Heart left ventricle (tissue), 16 donors: ENCODE measurements at regions not wholly inside any gene's neighbourhood (a gene's known extent, or its start where the extent isn't known, plus 50 kb on each side); places are given as distances from the start of the nearest gene placed in this dataset.
A peak's percentile ranks its signal among the peaks of the same experiment; 100 is the strongest.
"Not testable (repeated sequence)": the region's sequence is repeated elsewhere in the genome, so short reads cannot be mapped to it uniquely, and the experiment has no call there.

Source experiments
- ATAC-seq, 4 donors: fragments of 200-7000 bp; cut with Tn5 transposase; one replicate each; pipeline ENCODE4 v1.9.1; 2020 to 2022; ENCODE audit warnings: moderate library complexity in 4 of 4, mild to moderate bottlenecking in 3 of 4, moderate number of reproducible peaks in 1 of 4
- DNase-seq, 5 donors: peaks; one replicate each; pipeline ENCODE4 v3.0.0-alpha.2; 2020
- H3K27ac ChIP-seq, 12 donors: fragments of 200-600 bp; sonication (generic) in 4 of 12; one replicate each; pipeline versions ENCODE4 v1.5.0 to v1.8.0; 2016 to 2022; ENCODE audit warnings: mild to moderate bottlenecking in 2 of 12
- H3K27me3 ChIP-seq, 9 donors: fragments of 200-600 bp; sonication (generic) in 2 of 9; one replicate each; pipeline versions ENCODE4 v1.5.1 to v1.8.0; 2016 to 2022; ENCODE audit warnings: mild to moderate bottlenecking in 3 of 9
- H3K36me3 ChIP-seq, 9 donors: fragments of 200-600 bp; sonication (generic) in 2 of 9; one replicate each; pipeline versions ENCODE4 v1.5.0 to v1.8.0; 2018 to 2022; ENCODE audit warnings: mild to moderate bottlenecking in 2 of 9
- H3K4me1 ChIP-seq, 12 donors: fragments of 200-600 bp; sonication (generic) in 4 of 12; one replicate each; pipeline versions ENCODE4 v1.5.0 to v1.8.0; 2016 to 2022; ENCODE audit warnings: mild to moderate bottlenecking in 3 of 12
- H3K4me3 ChIP-seq, 12 donors: fragments of 200-600 bp; sonication (generic) in 4 of 12; one replicate each; pipeline versions ENCODE4 v1.5.0 to v1.8.0; 2017 to 2022; ENCODE audit warnings: mild to moderate bottlenecking in 9 of 12, moderate library complexity in 4 of 12
- H3K9me3 ChIP-seq, 12 donors: fragments of 200-600 bp; sonication (generic) in 4 of 12; one replicate each; pipeline versions ENCODE4 v1.5.0 to v1.8.0; 2016 to 2022; ENCODE audit warnings: mild to moderate bottlenecking in 1 of 12
- POLR2A ChIP-seq, 2 donors: fragments of 450-650 bp; IDR thresholded peaks; one replicate each; pipeline ENCODE4 v1.6.1; 2017; ENCODE audit warnings: antibody characterized with exemption in 2 of 2, mild to moderate bottlenecking in 2 of 2, moderate library complexity in 2 of 2
- WGBS, 4 donors: extraction: QIAGEN DNeasy Blood & Tissue Kit in 2 of 4; methylation state at CpG; one replicate each; pipeline versions ENCODE4 v1.1.5 to v1.1.7; 2013 to 2018; 5-methylcytosine and 5-hydroxymethylcytosine counted together
- intact Hi-C, 10 donors: fragments of 100-400 bp; cut with DNase I; formaldehyde crosslinking; loops; one replicate each; pipeline versions ENCODE4 v1.11.1 to v1.14.2; 2022
- TF ChIP-seq, protein P1 (sequence below), 12 donors: fragments of 200-600 bp; sonication (generic) in 4 of 12; IDR thresholded peaks; one replicate each; pipeline versions ENCODE4 v1.5.0 to v1.8.0; 2018 to 2022; ENCODE audit warnings: antibody characterized with exemption in 12 of 12, mild to moderate bottlenecking in 5 of 12
- donor health status: ischemic (EF 13 %, LVEDD 7.1; RV severe dilation, severe dysfunction).
- donor health status: healthy with polysubstance abuse.
- donor health status: DM: no; HTN: yes; CAD: no.
- donor health status: DM: no; HTN: no; CAD: no.
- donor health status: ischemic (EF 25% LVEDD 6.9; RV normal size, moderate dysfunction).
- donor health status: ischemic (EF 25% LVEDD 5.7; RV mildly dilated, moderate dysfunction).
- donor health status: healthy.
- donor health status: DM: yes; HTN: yes; CAD: no.
- donor health status: ischemic (EF 35%, LVEDD 5.7; RV mildly dilated, moderate dysfunction).
- donor health status: nonischemic (EF 11% LVEDD 7.7; RV severe dilation, severe dysfunction).
- donor health status: DM: yes; HTN: yes; CAD: no.
- donor health status: PGD.
- donor health status: ischemic (EF 29% LVEDD 5.4; RV normal size, mild dysfunction).
- donor health status: nonischemic (EF 23%, LVEDD 6.1; RV moderate dilation, normal function).

DNA sequence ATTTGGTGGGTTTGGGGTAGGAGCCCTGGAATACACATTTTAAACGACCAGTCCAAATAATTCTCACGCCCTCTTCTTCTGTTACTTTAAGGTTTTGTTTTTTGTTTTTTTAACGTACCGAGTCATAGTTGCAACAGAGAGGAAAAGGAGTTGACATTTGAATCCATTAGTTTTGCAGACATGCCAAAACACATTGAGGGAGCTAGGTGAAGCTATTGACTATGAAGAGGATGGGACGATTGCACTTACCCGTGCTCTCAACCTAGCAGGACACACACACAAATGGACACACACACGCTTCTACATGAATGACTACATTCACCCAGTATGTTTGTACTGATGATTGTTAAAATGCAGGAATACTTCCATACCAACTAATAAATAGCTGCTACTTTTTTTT lies 54.3 kb upstream of the CIT start:
- Histone ChIP-seq H3K27ac (no peak overlapping the region), H3K4me1 (no peaks in the 10 kb centered on the region), H3K9me3 (no peaks in the 10 kb centered on the region), H3K4me3 (no peak overlapping the region), H3K27me3 (peaks cover 0 to 27% (median 0%) of the 10 kb centered on the region in 9 donors), H3K36me3 (no peaks in the 10 kb centered on the region)
- DNase-seq (no peak), ATAC-seq (no peak)
- TF ChIP-seq POLR2A (IDR thresholded peaks at IDR 0.05), result no peak
- TF ChIP-seq, protein P1, sequence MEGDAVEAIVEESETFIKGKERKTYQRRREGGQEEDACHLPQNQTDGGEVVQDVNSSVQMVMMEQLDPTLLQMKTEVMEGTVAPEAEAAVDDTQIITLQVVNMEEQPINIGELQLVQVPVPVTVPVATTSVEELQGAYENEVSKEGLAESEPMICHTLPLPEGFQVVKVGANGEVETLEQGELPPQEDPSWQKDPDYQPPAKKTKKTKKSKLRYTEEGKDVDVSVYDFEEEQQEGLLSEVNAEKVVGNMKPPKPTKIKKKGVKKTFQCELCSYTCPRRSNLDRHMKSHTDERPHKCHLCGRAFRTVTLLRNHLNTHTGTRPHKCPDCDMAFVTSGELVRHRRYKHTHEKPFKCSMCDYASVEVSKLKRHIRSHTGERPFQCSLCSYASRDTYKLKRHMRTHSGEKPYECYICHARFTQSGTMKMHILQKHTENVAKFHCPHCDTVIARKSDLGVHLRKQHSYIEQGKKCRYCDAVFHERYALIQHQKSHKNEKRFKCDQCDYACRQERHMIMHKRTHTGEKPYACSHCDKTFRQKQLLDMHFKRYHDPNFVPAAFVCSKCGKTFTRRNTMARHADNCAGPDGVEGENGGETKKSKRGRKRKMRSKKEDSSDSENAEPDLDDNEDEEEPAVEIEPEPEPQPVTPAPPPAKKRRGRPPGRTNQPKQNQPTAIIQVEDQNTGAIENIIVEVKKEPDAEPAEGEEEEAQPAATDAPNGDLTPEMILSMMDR (IDR thresholded peaks at IDR 0.05), result no peak
- intact Hi-C loops, result no loop called here
- 71 to 77% (median 73%) methylated on average over 7 of the region's 7 CpGs for WGBS, 4 donors

DNA sequence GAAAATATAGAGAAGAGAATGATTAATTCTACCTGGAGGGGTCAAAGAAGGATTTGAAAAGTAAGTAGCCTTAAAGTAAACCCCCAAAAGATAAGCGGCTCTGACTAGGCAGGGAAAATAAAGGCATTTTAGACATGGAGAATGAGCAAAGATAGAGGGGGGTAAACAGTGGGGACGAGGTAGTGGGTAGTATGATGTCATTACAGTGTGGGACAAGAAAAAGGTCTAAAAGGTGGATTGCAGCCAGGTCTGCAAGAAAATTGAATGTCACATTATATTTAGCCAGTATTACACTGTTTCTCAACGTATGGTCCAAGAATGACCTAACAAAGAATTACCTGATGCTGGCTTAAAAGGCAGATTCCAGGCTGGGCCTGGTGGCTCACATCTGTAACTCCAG lies 55.8 kb upstream of the CIT start:
- Histone ChIP-seq H3K4me3 (no peak overlapping the region), H3K27me3 (peaks cover 0 to 24% (median 0%) of the 10 kb centered on the region in 9 donors), H3K27ac (no peak overlapping the region), H3K9me3 (no peaks in the 10 kb centered on the region), H3K36me3 (no peaks in the 10 kb centered on the region), H3K4me1 (no peaks in the 10 kb centered on the region)
- WGBS, 4 donors, result 45 to 79% (median 73%) methylated on average over 3 of the region's 3 CpGs
- TF ChIP-seq, protein P1 (IDR thresholded peaks at IDR 0.05), result no peak
- DNase-seq, result no peak
- no peak for ATAC-seq
- intact Hi-C loops, result no loop called here

DNA sequence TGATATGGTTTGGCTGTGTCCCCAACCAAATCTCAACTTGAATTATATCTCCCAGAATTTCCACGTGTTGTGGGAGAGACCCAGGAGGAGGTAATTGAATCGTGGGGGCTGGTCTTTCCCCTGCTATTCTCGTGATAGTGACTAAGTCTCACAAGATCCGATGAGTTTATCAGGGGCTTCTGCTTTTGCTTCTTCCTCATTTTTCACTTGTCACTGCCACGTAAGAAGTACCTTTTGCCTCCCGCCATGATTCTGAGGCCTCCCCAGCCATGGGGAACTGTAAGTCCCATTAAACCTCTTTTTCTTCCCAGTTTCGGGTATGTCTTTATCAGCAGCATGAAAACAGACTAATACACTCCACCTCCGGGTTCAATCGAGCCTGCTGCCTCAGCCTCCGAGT lies 54.3 kb upstream of the BICDL1 start:
- H3K4me1 ChIP-seq, ATAC-seq, H3K4me3 ChIP-seq, intact Hi-C loops, DNase-seq, H3K36me3 ChIP-seq, H3K27ac ChIP-seq, H3K9me3 ChIP-seq: not testable (repeated sequence)
- WGBS, 4 donors, result 56 to 62% (median 58%) methylated on average over 10 of the region's 10 CpGs
- H3K27me3 ChIP-seq, result peaks cover 0 to 24% (median 0%) of the 10 kb centered on the region in 9 donors

DNA sequence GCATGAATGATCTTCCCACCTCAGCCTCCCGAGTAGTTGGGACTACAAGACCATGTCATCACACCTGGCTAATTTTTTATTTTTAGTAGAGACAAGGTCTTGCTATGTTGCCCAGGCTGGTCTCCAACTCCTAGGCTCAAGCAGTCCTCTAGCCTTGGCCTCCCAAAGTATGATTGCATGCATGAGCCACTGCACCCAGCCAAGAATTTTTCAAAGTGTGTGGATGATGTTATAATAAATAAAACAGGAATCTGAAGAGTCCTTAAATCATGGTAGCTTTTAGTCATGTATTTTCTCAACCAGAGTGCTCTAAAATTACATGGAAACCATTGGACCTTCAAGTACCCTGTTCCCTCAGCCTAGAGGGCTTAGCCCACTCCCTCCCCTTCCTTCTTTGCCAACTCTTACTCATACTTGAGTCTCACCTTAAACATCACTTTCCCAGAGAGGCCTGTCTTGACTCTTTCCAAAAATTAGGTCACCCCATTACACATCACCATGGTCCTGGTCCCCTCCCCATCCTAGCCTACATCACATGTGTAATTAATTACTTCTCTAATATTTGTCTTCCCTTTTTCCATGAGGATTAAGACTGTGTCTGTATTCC lies 52.2 kb upstream of the BICDL1 start:
- Histone ChIP-seq H3K4me1 (no peaks in the 10 kb centered on the region), H3K27ac (no peak overlapping the region), H3K4me3 (no peak overlapping the region), H3K9me3 (no peaks in the 10 kb centered on the region), H3K27me3 (peaks cover 0 to 17% (median 0%) of the 10 kb centered on the region in 9 donors), H3K36me3 (no peaks in the 10 kb centered on the region)
- ATAC-seq (no peak), DNase-seq (no peak)
- intact Hi-C loops, result no loop called here
- WGBS, 4 donors, result 81 to 88% (median 87%) methylated on average over 1 of the region's 1 CpG
- TF ChIP-seq, protein P1 (IDR thresholded peaks at IDR 0.05), result no peak

DNA sequence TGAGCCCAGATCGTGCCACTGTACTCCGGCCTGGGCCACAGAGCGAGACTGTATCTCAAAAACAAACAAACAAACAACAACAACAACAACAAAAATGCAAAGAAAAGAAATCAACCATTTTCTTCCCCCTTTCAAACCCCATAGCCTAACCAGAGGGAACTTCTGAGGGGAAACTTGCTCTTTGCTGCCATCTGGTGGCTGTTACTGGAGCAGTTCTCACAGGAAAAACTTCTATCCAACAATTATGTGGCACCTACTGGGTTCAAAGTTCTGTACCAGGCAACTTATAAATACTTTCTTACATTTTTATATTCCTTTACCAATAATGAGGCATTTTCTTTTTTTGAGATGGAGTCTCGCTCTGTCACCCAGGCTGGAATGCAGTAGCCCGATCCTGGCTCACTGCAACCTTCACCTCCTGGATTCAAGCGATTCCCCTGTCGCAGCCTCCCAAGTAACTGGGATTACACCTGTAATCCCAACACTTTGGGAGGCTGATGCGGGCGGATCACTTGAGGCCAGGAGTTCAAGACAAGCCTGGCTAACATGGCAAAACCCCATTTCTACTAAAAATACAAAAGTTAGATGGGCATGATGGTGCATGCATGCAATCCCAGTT lies 50.9 kb upstream of the BICDL1 start:
- intact Hi-C loops, result no loop called here
- peak in 3 of 4 donors; percentile 36 to 49 (median 47) for ATAC-seq
- TF ChIP-seq, protein P1 (IDR thresholded peaks at IDR 0.05), result peak; percentile 73 to 89 (median 84)
- no peak for TF ChIP-seq POLR2A (IDR thresholded peaks at IDR 0.05)
- Histone ChIP-seq H3K36me3 (no peaks in the 10 kb centered on the region), H3K4me1 (no peaks in the 10 kb centered on the region), H3K9me3 (no peaks in the 10 kb centered on the region), H3K27ac (no peak overlapping the region), H3K27me3 (peaks cover 0 to 9% (median 0%) of the 10 kb centered on the region in 9 donors), H3K4me3 (no peak overlapping the region)
- 31 to 43% (median 37%) methylated on average over 9 of the region's 9 CpGs for WGBS, 4 donors
- DNase-seq, result peak in 4 of 5 donors; percentile 18 to 39 (median 28)
